Activated T-cell treated with anti-CD3 and anti-CD28 coated beads, Interleukin-2, amount 50 U/mL, for 48 hours (primary cell): ENCODE measurements at regions not wholly inside any gene's neighbourhood (a gene's known extent, or its start where the extent isn't known, plus 50 kb on each side); places are given as distances from the start of the nearest gene placed in this dataset.
"Not testable (repeated sequence)": the region's sequence is repeated elsewhere in the genome, so short reads cannot be mapped to it uniquely, and the experiment has no call there.

Source experiments
- DNase-seq, 2 experiments: peaks; one replicate each; pipeline ENCODE4 v3.0.0-alpha.2; 2020

DNA sequence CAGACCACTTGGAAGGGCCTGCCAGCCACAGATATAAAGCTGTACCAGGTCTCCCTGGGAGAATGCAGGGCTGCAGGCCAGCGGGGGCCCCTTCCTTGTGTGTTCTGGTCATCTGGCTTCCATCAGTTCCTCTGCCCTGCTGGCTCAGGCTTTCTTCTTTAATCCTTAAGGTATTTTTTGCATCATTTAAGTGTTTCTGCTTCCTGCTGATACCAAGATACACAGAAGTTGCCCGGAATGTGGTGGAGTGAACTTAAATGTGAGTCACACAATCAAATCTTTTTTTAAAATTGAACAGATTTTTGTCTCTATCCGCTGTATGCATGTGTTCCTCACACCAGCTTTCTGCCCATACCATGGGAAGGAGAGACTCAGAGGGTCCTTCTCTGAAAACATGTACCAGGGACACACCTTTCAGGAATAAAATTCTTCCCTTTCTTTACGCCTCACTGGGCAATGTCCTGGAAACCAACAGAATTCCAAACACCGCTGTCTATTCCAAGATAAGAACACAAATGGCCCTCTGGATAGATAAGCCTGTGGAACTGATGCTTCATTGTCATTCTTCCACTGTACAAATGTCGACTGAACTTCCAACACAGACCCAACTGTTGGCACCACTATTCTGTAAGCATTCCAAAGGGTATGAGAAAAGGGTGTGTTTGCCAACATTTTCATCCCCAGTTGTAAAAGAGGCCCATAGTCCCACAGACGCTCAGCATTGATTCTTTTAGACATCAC lies 206.2 kb upstream of the MYLIP start:
- no peak for DNase-seq

DNA sequence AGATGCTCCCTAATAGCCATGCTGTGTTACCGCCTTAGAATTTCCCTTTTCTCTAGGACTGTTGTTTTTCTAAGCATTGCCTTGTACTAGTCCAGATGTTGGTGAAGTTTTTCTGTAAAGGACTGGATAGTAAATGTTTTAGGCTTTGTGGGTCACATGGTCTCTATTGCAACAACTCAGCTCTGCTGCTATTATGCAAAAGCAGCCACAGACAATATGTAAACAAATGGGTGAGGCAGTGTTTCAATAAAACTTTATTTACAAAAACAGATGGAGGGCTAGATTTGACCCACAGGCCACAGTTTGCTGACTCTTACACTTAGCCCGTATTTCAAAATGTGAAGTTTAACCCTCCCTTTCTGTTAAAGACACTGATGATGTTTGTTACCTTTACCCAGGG lies 207.6 kb upstream of the MYLIP start:
- no peak for DNase-seq

GRCh38 chr6:15916581-15916980 lies 212.3 kb upstream of the MYLIP start:
- DNase-seq, result no peak

DNA sequence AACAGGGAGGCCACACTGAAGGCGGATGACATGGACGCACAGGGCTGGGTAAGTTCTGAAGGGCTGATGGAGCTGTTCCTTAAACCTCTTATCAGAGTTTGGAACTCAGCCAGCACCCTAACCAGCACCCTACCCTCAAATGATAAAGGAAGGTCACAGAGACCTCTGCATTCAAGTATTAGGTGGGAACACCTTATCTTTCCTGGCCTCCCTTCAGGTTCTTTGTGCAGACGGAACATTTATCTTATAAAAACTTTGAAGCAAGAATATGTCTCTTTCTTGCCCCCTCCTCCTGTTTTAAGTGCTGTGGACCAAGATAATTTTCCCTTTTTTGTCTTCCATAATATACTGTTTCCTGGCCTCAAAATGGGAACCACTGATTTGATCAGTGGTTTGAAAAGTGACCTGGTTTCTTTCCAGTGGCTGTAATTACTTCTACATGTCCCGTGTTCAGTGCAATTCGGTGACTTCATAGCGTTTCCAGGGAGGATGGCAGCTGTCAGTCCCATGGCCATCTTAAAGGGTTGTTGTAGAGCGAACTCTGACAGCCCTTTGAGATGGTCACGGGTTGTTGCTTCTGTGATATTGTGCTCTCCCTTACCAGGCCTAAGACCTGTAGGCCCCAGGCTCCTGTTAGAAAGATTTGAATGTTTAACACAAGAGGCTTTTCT lies 213.2 kb upstream of the MYLIP start:
- no peak for DNase-seq

DNA sequence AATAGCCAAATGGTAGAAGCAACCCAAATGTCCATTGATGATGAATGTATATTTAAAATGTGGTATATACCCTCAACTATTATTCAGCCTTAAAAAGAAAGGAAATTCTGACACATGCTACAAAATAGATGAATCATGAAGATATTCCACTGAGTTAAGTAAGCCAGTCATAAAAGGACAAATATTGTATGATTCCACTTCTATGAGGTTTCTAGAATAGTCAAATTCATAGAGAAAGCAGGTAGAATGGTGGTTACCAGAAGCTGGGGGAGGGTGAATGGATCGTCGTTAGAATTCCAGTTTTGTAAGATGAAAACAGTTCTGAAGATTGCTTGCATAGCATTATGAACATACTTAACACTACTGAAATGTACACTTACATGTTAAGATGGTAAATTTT lies 214.3 kb upstream of the MYLIP start:
- DNase-seq, result peak in 1 of 2 experiments; percentile 28

GRCh38 chr6:15913573-15913972 lies 215.3 kb upstream of the MYLIP start:
- DNase-seq, result no peak

DNA sequence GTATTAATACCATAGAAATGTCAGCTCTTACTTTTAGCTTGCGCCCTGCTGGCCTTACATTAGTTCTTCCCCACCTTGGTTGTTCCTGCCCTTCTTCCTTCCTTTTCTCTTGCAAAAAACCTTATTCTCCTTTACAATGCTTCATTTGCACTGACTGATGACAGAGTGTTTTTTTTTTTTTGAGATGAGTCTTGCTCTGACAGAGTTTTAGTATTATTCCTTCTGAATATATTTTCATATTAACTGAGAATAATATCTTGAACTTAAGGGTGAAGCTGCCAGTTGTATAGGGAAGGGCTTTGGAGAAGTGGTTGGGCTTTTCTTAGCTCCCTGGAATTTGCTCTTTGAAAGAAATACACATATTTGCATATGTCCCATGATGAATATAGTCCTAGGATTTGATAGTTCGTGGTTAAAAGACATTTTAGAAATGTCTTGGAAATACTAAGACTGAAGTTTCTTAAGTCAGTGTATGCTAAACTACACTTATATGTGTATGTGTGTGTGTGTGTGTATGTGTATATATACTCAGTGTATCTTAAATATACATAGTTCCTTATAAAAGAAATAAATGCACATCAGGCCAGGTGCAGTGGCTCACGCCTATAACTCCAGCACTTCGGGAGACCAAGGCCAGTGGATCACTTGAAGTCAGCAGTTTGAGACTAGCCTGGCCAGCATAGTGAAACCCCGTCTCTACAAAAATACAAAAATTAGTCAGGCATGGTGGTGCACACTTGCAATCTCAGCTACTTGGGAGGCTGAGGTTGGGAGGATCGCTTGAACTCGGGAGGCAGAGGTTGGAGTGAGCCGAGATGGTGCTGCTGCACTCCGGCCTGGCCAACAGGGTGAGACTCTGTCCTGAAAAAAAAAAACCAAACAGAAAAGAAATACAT lies 216.1 kb upstream of the MYLIP start:
- no peak for DNase-seq

DNA sequence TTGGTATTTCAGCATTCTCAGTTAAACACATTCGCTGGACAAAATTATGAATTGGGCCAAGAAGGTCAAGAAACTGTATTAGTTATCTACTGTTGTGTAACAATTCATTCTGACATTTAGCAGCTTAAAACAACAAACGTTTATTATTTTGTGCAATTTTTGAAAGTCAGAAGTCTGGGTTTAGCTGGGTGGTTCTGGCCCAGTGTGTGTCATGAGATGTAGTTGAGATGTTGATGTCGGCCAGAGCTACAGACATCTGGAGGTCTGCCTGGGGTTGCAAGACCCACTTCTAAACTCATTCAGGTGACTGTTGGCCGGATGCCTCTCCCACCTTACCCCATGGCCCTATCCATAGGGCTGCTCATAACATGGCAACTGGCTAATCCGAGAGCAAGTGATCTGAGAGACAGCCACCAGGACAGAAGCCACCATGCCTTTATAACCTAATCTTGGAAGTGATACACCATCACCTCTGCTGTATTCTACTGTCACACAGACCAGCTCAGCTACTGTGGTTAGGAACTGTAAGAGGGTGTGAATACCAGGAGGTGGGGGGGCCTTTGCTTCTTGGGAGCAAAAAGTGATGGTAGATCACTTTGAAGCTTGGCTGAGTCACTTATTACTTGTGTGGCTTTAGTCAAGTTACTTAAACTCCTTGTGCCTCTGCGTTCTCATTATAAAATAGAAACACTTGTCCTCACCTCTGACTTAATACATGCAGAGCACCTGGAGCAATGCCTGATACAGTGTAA lies 217.0 kb upstream of the MYLIP start:
- peak; percentile 64 to 67 for DNase-seq

- DNase-seq, result no peak
These were observed 219.4 kb upstream of the MYLIP start for GRCh38 chr6:15909290-15910070.

DNA sequence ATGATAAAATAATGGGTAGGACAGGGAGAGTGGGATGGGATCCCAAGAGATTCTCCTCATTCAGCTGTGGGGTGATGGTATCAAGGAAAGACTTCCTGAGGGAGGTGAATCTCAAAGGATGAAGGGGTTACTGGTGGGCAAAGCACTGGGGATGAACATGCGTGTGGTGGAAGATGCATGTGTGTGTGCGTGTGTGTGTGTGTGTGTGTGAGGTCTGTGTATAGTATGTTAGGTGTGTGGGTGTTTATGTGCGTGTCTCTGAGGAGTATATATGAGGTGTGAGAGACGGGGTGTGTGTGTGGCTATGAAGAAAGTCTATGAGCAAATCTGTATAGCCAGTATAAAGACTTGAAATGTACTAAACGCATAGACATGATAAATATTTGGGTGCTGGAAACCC lies 220.0 kb upstream of the MYLIP start:
- no peak for DNase-seq

DNA sequence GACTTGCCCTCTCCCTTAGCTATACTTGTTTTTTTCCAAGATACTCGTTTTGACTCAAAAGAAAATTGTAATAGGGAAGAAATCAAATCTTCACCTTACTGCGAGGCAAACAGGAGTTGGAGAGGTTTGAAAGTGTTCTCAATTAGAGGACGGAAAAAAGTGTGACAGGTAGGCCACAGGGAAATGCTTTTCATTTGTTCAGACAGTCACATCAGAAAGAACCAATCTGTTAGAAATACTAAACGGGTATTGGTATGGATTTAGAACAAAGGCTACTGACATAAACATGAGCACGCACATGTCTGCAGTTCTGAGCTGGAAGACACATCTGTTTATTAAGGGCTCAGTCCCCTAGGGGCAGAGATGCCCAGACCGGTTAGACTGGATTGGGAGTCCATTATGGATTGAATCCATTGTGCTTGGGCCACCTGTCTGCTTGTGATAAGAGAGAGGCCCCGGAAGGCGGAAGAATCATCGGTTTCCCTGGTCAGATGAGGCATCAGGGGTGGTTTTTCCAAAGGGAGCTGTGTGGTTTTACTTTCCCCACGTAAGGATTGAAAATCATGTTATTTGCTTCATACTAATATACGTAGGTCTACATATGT lies 220.9 kb upstream of the MYLIP start:
- DNase-seq, result no peak

GRCh38 chr6:15907220-15907913 lies 221.5 kb upstream of the MYLIP start:
- not testable (repeated sequence) for DNase-seq

DNA sequence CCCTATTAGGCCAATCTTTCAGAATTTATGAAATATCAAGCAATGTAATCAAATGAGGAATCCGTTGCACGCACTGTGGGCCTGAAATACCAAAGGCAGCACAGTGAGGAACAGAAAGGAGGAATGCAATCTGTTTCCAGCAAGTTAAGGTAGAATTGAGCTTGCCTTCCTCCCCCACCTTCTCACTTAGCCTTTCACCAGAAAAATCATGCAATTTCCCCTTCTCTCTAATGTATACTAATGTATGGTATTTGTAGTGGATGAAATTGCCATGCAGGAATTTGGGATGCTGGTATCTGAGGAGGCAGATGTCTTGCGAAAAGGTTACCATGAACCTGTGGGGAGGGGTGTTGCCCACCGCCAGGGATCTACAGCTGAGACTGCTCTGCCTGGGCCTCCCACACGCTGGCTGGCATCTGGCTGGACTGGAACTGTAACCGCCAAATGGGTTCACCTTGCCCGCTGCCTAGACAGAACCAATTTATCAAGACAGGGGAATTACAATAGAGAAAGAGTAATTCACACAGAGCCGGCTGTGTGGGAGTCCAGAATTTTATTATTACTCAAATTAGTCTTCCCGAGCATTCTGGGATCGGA lies 222.4 kb upstream of the MYLIP start:
- no peak for DNase-seq

DNA sequence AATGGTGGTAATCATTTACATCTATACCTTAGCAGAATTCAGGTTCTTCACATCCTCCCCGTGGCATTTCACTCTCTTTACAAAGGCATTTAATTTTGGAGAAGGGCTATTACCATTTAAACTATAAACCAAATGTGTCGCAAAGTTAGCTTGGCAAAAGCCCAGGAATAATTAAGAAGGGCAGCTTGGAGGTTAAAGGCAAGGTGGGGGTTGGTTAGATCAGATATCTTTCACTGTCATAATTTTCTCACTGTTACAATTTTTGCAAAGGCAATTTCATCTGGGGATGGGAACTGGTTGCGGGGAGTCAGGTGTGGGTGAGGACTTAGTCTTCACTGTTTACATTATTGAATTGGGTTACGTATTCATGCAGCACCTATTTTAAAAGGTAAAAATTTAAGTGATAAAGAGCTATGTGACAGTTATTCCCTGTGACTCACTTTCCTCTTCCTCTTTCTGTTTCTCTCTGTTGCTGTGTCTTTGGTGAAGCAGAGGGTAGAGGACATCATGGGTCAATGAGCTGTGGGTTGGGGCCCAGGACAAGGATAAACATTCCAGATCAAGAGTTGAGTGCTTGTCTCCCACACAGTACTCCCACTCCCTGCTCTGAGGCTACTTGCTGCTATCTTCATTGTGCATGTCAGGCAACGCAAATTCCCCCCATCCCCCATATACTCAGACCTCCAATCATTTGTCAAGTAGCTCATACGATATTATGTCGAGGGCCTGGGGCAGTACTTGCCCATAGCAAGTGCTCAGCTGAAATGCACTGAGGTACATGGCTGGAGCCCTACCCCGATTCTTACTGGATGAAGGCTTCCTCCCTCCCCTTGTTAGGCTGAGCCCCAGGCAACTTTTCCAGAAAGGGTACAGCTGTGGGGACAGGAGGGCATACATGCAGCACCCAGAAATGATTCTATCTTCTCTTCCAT lies 223.1 kb upstream of the MYLIP start:
- DNase-seq, result no peak

- no peak for DNase-seq
These were observed 224.1 kb upstream of the MYLIP start for GRCh38 chr6:15904651-15905376.

DNA sequence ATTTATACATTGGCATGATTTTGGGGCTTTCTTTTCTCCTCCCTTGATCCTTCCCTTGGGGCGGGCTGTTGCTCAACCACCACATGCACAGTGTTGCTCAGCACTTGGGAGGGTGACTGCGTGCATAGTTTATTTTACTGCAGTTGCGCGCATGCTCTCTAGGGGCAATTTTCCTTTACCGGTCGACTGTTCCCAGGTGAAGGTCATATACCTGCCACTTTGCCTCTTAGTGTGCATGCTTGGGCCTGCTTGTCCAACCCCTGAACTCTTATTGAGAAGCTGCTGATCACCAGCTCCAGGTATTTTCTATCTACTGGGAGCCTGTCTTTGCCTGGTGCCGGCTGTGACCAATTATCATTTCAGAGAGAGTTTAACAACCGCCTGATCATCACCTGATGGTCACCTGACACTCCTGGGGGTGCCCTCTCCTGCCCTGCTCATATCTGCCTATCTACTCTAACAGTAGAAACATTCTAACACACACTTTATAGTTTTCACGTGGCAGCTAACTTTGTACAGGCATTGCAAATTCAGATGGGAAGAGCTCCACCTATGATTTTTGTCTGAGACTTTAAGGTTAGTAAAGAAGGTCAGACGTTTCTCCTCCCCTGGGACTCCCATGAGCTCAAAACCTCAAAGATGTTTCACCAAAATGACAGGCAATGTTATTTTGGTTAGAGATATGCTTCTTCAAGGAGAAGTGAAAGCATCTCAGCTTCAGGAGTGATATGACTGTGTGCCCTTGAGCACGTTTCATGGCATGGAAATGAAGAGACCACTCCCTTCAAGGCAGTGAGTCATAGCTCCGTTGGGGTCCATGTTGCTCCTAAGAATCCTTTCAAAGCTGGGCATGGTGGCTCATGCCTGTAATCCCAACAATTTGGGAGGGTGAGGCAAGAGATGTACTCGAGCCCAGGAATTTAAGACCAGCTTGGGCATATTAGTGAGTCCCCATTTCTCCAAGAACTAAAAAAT lies 227.5 kb upstream of the MYLIP start:
- peak; percentile 48 to 49 for DNase-seq

DNA sequence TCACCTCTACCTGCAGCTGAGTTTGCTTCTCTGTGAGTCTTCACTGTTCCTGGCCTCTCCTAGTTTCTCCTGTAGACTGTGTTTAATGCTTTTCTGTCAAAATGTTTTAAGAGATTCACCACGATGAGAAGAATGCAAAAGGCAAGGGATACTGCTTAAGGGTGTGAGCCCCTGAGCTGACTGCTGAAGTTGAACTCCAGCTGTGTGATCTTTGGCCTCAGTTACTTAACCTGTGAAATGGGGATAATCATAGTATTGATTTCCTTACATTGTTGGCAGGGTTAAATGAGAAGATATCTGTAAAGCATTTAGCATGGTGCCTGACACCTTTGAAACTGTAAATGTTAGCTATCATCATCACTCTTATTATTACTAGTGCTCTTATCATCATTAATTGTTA lies 230.2 kb upstream of the MYLIP start:
- no peak for DNase-seq
